ENCODE measurements at regions not wholly inside any gene's neighbourhood (a gene's known extent, or its start where the extent isn't known, plus 50 kb on each side); places are given as distances from the start of the nearest gene placed in this dataset.

DNA sequence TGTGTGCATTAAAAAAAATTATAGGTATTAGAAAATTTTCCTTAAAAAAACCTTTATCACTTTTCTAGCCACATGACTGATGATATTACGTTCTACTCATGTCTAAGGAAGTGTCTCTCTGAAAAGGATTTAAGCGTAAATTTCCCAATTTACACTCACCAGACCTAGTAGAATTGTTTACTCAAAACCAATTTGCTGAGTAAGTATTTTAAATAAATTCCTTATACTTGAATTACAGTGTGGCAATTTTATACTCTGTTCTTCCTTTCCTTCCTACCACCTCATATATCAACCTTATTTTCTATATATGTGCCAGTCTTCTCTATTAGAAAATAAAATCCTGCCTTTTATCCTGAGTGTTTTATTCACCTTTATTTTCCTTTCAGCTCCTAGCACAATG lies 1035.1 kb downstream of the TRHDE start:
- CTCF ChIA-PET, result no interaction called here
- TF ChIP-seq TCF7L2 (IDR thresholded peaks at IDR 0.05; ENCODE audit: low read depth, low read length), result no peak
- TF ChIP-seq SIN3A (IDR thresholded peaks at IDR 0.05; ENCODE audit: borderline replicate concordance, insufficient read depth, low read depth, low read length), result no peak
- no peak for TF ChIP-seq CTCF (IDR thresholded peaks at IDR 0.05)
- TF ChIP-seq POLR2AphosphoS5 (IDR thresholded peaks at IDR 0.05; ENCODE audit: low read depth, low read length), result no peak
- TF ChIP-seq, protein P1, sequence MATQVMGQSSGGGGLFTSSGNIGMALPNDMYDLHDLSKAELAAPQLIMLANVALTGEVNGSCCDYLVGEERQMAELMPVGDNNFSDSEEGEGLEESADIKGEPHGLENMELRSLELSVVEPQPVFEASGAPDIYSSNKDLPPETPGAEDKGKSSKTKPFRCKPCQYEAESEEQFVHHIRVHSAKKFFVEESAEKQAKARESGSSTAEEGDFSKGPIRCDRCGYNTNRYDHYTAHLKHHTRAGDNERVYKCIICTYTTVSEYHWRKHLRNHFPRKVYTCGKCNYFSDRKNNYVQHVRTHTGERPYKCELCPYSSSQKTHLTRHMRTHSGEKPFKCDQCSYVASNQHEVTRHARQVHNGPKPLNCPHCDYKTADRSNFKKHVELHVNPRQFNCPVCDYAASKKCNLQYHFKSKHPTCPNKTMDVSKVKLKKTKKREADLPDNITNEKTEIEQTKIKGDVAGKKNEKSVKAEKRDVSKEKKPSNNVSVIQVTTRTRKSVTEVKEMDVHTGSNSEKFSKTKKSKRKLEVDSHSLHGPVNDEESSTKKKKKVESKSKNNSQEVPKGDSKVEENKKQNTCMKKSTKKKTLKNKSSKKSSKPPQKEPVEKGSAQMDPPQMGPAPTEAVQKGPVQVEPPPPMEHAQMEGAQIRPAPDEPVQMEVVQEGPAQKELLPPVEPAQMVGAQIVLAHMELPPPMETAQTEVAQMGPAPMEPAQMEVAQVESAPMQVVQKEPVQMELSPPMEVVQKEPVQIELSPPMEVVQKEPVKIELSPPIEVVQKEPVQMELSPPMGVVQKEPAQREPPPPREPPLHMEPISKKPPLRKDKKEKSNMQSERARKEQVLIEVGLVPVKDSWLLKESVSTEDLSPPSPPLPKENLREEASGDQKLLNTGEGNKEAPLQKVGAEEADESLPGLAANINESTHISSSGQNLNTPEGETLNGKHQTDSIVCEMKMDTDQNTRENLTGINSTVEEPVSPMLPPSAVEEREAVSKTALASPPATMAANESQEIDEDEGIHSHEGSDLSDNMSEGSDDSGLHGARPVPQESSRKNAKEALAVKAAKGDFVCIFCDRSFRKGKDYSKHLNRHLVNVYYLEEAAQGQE (IDR thresholded peaks at IDR 0.05; ENCODE audit: insufficient read depth in 1 of 2, low read depth in 2 of 2, low read length in 1 of 2), result no peak
- Histone ChIP-seq H3K4me3 (ENCODE audit: low read depth in 2 of 2, low read length in 2 of 2) (no peak overlapping the region), H3K27me3 (ENCODE audit: control insufficient read depth, insufficient read depth, low read length) (no peaks in the 10 kb centered on the region), H3K9me3 (ENCODE audit: control insufficient read depth, insufficient read depth, low read depth, low read length) (no peaks in the 10 kb centered on the region), H3K4me1 (ENCODE audit: control insufficient read depth, insufficient read depth, low read length) (no peaks in the 10 kb centered on the region), H3K36me3 (ENCODE audit: control insufficient read depth, insufficient read depth, low read length) (no peaks in the 10 kb centered on the region), H3K27ac (ENCODE audit: low read length) (no peak overlapping the region)
- POLR2A ChIA-PET, result no interaction called here
- intact Hi-C loops (cut with micrococcal nuclease; ENCODE audit: unreplicated experiment), result no loop called here
- BruUV-seq (replicated peaks), result no TSS peak
- no peak for DNase-seq (ENCODE audit: low read depth, low spot score)
- no peak for ATAC-seq
- in situ Hi-C loops (cut with HindIII; ENCODE audit: low pct_unique_long_range_greater_than_20kb, low sequenced_read_pairs), result no loop called here

DNA sequence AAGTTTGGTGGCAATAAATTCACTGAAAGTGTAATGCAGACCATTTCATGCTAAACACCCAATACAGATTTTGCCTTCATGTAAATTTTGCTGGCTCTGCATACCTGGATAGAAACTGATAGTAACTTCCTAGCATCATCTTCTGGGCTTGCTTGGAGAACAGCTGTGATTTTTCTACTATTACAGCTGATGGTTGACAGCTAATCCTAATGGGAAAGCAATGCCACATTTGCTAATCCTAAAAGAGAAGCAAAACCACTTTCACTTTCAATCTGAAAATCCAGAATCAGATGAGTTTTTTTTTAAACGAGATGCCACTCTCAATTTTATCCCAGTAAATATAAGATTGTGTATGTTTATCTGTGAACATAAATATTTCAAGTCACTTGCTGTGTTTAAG lies 1035.9 kb downstream of the TRHDE start:
- CTCF ChIA-PET, result no interaction called here
- H3K27me3 ChIP-seq (ENCODE audit: control insufficient read depth, insufficient read depth, low read length), result no peaks in the 10 kb centered on the region
- intact Hi-C loops (cut with micrococcal nuclease; ENCODE audit: unreplicated experiment) (no loop called here), in situ Hi-C loops (cut with HindIII; ENCODE audit: low pct_unique_long_range_greater_than_20kb, low sequenced_read_pairs) (no loop called here)
- no TSS peak for BruUV-seq (replicated peaks)
- no peak overlapping the region for H3K27ac ChIP-seq (ENCODE audit: low read length)
- POLR2A ChIA-PET, result no interaction called here
- ATAC-seq (no peak), DNase-seq (ENCODE audit: low read depth, low spot score) (no peak)
- H3K4me1 ChIP-seq (ENCODE audit: control insufficient read depth, insufficient read depth, low read length), result no peaks in the 10 kb centered on the region
- no peaks in the 10 kb centered on the region for H3K36me3 ChIP-seq (ENCODE audit: control insufficient read depth, insufficient read depth, low read length)
- no peak overlapping the region for H3K4me3 ChIP-seq (ENCODE audit: low read depth in 2 of 2, low read length in 2 of 2)
- no peak for TF ChIP-seq SIN3A (IDR thresholded peaks at IDR 0.05; ENCODE audit: borderline replicate concordance, insufficient read depth, low read depth, low read length)
- no peak for TF ChIP-seq TCF7L2 (IDR thresholded peaks at IDR 0.05; ENCODE audit: low read depth, low read length)
- no peak for TF ChIP-seq CTCF (IDR thresholded peaks at IDR 0.05)
- no peak for TF ChIP-seq POLR2AphosphoS5 (IDR thresholded peaks at IDR 0.05; ENCODE audit: low read depth, low read length)
- TF ChIP-seq, protein P1 (IDR thresholded peaks at IDR 0.05; ENCODE audit: insufficient read depth in 1 of 2, low read depth in 2 of 2, low read length in 1 of 2), result no peak
- H3K9me3 ChIP-seq (ENCODE audit: control insufficient read depth, insufficient read depth, low read depth, low read length), result no peaks in the 10 kb centered on the region

Measured in Panc1 (cell line).